ENCODE measurements at regions not wholly inside any gene's neighbourhood (a gene's known extent, or its start where the extent isn't known, plus 50 kb on each side); places are given as distances from the start of the nearest gene placed in this dataset.

- TF ChIP-seq ATF2 (CRISPR knock-in tag; IDR thresholded peaks at IDR 0.05; ENCODE audit: borderline replicate concordance, low read depth) (no peak), NR3C1 (CRISPR knock-in tag; conservative IDR thresholded peaks at IDR 0.05; ENCODE audit: low read depth) (no peak), ATF6 (CRISPR knock-in tag; IDR thresholded peaks at IDR 0.05) (no peak), USF2 (CRISPR knock-in tag; IDR thresholded peaks at IDR 0.05) (no peak)
Observed at GRCh38 chr11:128316541-128317227, 270.7 kb downstream of the ETS1 start.

GRCh38 chr11:128315933-128316332 lies 271.4 kb downstream of the ETS1 start:
- Mint-ChIP-seq H3K4me3 (no peak overlapping the region), H3K27ac (no peak overlapping the region), H3K4me1 (no peaks in the 10 kb centered on the region), H3K27me3 (ENCODE audit: low read depth) (peaks cover 4% of the 10 kb centered on the region; the same call in 1 of the 2 replicates), H3K36me3 (peaks cover 20% of the 10 kb centered on the region), H3K9me3 (peaks cover 39% of the 10 kb centered on the region)
- ATAC-seq (no peak), DNase-seq (ENCODE audit: low spot score) (no peak)
- ChIA-PET POLR2A (no interaction called here), CTCF (no interaction called here)
- TF ChIP-seq ATF1 (CRISPR knock-in tag; IDR thresholded peaks at IDR 0.05) (no peak), FOXP4 (CRISPR knock-in tag; IDR thresholded peaks at IDR 0.05) (no peak), KAT7 (CRISPR knock-in tag; IDR thresholded peaks at IDR 0.05; ENCODE audit: borderline replicate concordance) (no peak), ATF3 (CRISPR knock-in tag; conservative IDR thresholded peaks at IDR 0.05) (no peak), GTF2I (CRISPR knock-in tag; conservative IDR thresholded peaks at IDR 0.05) (no peak), AR (CRISPR knock-in tag; IDR thresholded peaks at IDR 0.05) (no peak), SP1 (CRISPR knock-in tag; conservative IDR thresholded peaks at IDR 0.05) (no peak), CREM (CRISPR knock-in tag; IDR thresholded peaks at IDR 0.05) (no peak), OVOL2 (CRISPR knock-in tag; IDR thresholded peaks at IDR 0.05; ENCODE audit: borderline replicate concordance) (no peak), STAT6 (CRISPR knock-in tag; conservative IDR thresholded peaks at IDR 0.05; ENCODE audit: low read depth) (no peak), ESRRA (CRISPR knock-in tag; IDR thresholded peaks at IDR 0.05; ENCODE audit: borderline replicate concordance) (no peak), GRHL2 (CRISPR knock-in tag; IDR thresholded peaks at IDR 0.05; ENCODE audit: insufficient replicate concordance, severe bottlenecking) (no peak), AFF4 (CRISPR knock-in tag; IDR thresholded peaks at IDR 0.05; ENCODE audit: borderline replicate concordance) (no peak)

More at GRCh38 chr11:128316541-128317227, 270.7 kb downstream of the ETS1 start:
- peaks cover 4% of the 10 kb centered on the region; the same call in 1 of the 2 replicates for H3K27me3 Mint-ChIP-seq (ENCODE audit: low read depth)
- no peak for ATAC-seq
- CTCF ChIA-PET: interaction anchor here (0.9 kb wide), 1 partner anchor 315 kb away, joined by 3 read pairs; no protein-coding TSS in a partner anchor
- peaks cover 39% of the 10 kb centered on the region for H3K9me3 Mint-ChIP-seq
- POLR2A ChIA-PET: no interaction called here
- no peak for DNase-seq (ENCODE audit: low spot score)
- no peaks in the 10 kb centered on the region for H3K4me1 Mint-ChIP-seq
- no peak overlapping the region for H3K4me3 Mint-ChIP-seq
- H3K27ac Mint-ChIP-seq: no peak overlapping the region
- peaks cover 20% of the 10 kb centered on the region for H3K36me3 Mint-ChIP-seq

Data from WTC11 (cell line).